ENCODE measurements at regions not wholly inside any gene's neighbourhood (a gene's known extent, or its start where the extent isn't known, plus 50 kb on each side); places are given as distances from the start of the nearest gene placed in this dataset.

DNA sequence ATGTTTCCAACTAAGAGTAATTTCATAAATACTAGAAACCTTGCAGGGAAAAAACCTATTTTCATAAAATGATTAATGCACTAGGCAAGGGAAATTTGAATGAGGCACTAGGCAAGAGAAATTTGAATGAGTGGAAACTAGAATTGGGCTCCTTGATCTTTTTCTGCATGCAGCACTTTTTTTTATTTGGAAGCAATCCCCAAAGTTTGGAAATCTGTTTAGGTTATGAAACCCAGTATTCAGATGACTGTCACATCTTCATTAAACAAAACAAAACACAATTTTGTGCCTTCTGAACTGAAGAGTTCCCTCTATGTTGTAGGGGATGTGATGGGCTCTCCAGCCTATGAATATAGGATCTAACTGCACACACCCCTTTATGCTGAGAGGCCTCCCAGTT, 201.9 kb downstream of the BAMBI start:
- DNase-seq (ENCODE audit: low read depth) = no peak
- TF ChIP-seq CTCF (conservative IDR thresholded peaks at IDR 0.05; ENCODE audit: low read depth, low read length) = no peak
- H3K4me3 ChIP-seq (ENCODE audit: low read depth, low read length) = no peak overlapping the region

DNA sequence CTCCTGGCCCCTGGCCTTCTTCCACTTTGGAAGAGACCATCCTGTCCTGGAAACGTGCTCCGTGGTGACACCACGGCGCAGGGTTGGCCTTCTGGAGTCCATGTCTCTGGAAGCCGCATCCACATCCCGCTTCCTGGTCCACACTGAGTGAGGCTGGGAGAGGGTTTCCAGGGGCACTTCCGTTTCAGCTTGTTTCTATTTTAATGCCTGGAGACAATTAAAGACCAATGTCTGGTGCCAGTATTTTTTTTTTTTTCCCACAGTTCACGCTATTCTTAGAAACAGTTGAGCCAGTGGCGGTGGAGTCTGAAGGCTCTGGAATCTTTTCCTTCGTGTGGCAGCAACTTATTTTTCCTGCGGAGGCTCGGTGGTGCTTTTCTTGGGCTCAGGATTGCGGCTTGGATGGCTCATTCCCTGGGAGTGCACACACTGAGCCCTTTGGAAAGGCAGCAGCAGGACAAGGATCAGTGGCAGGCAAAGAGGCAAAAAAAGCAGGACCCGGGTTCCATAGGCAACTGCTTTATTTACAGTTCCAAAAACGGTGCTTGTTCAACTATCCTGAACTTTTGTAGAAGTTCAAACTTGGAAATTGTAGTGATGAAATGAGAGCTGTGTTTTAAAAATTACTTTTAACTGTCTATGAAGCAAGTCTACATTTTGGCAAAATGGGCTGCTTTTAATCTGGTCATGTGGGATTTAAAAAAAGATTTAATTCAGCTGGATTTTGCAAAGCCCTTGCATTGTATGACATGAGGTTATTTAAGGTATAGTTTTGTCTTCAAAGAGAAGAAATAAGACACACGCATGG, 202.8 kb downstream of the BAMBI start:
- no peak for DNase-seq (ENCODE audit: low read depth)
- no peak overlapping the region for H3K4me3 ChIP-seq (ENCODE audit: low read depth, low read length)
- TF ChIP-seq CTCF (conservative IDR thresholded peaks at IDR 0.05; ENCODE audit: low read depth, low read length) = no peak

- no peak for TF ChIP-seq CTCF (conservative IDR thresholded peaks at IDR 0.05; ENCODE audit: low read depth, low read length)
- DNase-seq (ENCODE audit: low read depth) = no peak
These were observed 203.3 kb downstream of the BAMBI start for GRCh38 chr10:28880683-28880950.

DNA sequence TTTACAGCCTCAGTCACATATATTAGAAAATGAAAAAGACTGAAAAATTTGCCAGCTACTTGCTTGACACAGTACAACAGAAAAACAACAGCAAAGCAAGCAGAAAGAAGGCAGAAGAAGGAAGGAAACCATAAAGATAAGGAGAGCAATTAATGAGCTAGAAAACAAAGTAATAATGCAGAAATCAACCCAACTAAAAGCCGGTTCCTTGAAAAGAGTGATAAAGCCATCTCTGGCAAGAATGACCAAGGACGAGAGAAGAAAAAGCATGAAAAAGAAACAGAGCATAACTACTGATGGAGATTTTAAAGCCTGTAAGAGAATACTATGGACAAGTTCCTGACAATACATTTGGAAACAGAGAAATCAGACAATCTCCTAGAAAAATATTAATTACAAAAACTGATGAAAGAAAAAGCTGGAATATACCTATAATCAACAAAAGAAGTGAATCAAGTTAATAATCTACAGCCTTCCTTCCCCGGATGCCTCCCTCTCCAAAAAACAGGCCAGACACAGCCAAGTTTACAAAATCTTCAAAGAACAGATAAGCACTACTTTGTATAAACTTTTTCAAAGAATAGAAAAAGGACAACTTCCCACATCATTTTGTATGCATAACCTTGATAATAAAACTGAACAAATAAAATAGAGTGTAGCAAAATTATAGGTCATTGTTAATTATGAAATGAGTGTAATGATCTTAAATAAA, 204.0 kb downstream of the BAMBI start:
- no peak for TF ChIP-seq CTCF (conservative IDR thresholded peaks at IDR 0.05; ENCODE audit: low read depth, low read length)
- no peak for DNase-seq (ENCODE audit: low read depth)
- H3K4me3 ChIP-seq (ENCODE audit: low read depth, low read length) = no peak overlapping the region

More at GRCh38 chr10:28880683-28880950, 203.3 kb downstream of the BAMBI start:
- H3K4me3 ChIP-seq (ENCODE audit: low read depth, low read length) = no peak overlapping the region

GRCh38 chr10:28883741-28884423, 206.6 kb downstream of the BAMBI start:
- H3K4me3 ChIP-seq (ENCODE audit: low read depth, low read length) = no peak overlapping the region
- TF ChIP-seq CTCF (conservative IDR thresholded peaks at IDR 0.05; ENCODE audit: low read depth, low read length) = no peak
- DNase-seq (ENCODE audit: low read depth) = no peak

DNA sequence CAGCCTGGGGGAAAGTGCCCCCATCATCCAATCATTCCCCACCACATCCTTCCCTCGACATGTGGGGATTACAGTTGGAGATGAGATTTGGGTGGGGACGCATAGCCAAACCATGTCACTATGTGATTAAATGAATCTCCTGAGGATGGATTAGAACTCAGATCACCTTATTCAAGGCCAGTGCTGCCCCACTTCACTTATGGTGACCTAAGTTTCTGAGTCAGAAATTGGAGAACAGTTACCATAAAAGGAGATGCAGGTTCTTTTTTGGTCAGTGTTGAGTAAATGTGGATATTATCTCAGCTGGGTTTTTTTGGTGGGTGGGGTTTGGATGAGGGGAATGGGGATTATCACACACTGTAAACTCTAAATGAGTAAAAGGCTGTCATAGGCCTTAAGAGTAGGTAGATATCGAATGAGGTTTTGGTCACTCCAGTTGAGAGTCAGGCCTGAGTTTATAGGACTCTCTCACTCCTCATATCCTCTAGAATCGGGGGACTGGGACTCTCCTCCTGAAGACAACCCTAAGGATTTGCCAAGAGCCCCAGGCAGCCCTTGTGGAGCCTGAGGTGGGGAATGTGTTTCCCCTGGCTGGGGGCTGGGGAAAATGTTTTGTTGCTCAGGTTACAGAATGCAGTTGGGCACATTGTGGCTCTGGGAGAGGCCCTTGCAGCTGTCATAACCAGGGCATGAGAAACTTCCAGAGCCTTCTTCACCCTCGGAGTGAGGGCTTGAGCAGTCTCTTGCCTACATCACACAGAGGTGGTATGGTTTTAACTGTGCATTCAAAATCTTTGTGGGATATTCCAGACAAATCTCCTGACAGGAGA, 213.0 kb downstream of the BAMBI start:
- DNase-seq (ENCODE audit: low read depth) = no peak
- no peak overlapping the region for H3K4me3 ChIP-seq (ENCODE audit: low read depth, low read length)
- TF ChIP-seq CTCF (conservative IDR thresholded peaks at IDR 0.05; ENCODE audit: low read depth, low read length) = no peak
